Fibroblast of skin of scalp (primary cell): ENCODE measurements at regions not wholly inside any gene's neighbourhood (a gene's known extent, or its start where the extent isn't known, plus 50 kb on each side); places are given as distances from the start of the nearest gene placed in this dataset.

Experiments used
- DNase-seq: peaks from one replicate; pipeline ENCODE4 v3.0.0-alpha.2; 2013

DNA sequence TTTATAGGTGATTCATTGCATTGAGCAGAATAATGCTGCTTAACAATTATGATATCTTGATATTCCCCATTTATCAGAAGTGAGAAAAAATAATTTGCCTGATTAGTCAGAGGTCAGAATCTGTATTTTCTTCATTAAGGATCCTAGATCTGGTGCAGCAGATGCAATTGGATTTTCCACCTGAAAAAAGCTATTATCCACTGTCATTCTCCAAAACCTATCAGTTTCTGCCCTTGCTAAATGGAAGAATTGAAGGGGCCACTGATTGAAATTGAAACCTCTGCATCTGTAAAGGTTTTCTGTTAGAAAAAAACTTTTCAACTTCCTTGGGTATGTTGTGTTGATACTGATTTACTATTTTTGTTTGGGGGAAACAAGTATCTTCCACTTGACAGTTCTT, 636.0 kb upstream of the NDST4 start:
- DNase-seq: no peak

DNA sequence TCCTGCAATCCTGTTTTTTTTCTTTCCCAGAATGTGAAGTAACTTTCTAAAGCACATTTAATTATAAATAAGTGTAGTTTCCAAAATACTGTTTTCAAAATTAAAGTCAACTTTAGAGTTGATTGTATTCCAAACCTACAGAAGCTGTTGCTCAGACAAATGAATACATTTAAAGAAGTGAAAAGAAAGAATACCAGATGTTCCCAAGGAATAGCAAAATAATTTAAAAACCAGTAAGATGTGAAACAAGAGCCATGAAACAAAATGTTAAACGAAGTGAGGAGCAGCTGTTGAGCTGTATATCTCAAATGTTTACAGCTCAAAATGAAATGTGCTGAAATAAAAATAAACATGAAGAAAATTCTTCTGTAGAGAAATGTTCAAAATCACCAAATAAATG, 627.4 kb upstream of the NDST4 start:
- no peak for DNase-seq

DNA sequence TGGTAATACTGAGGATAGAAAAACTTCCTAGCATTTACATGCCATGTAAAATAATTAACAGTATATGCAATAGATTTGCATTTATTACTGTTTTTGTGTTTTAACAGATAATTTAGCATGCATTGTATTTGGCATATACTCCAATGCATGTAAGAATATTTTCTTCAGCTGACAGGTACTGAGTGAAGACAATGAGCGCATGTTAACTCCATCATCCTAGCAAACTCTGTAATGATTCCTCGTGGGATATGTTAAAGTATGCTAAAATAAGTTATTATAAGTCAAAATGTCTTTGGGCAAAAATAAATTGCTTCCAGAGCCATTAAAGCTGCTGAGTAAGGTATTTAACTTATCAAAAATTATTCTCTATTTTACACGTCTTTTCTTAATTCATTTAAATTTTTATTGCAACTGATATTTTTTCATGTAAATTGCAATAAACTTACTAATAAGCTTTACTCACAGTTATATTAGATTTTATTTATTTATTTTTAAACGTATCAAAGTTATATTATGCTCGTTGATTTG, 616.4 kb upstream of the NDST4 start:
- DNase-seq: no peak

DNA sequence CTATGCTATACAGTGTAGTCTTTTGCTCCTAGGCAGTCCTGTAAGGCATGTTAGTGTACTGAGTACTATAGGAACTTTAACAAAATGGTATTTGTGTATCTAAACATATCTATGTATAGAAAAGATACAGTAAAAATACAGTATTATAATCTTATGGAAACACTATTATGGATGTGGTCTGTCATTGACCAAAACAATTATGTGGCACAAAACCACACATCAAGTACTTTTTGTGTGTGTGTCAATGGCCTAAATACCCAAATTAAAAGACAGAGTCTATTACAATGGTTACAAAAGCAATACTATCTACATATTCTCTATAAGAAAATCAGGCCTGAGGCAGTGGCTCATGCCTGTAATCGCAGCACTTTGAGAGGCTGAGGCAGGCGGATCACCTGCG, 610.2 kb upstream of the NDST4 start:
- no peak for DNase-seq

DNA sequence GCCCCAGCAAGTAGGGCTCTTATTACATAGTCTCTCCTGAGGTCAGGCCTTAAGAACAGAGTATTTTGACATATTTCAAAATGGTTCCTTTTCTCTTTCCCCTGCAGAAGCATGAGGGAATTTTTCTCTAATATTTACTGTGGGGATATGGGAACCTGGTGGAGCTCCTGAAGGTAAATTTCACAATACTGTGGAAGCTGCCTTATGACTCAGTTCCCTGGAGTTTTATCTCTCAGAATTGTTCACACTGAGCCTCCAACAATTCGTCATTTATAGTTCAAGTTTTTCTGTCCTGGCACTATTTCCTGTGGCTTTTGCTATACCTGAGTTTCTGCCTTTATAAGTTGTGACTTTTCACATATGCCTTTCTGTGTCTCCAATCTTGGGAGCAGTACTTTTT, 607.2 kb upstream of the NDST4 start:
- no peak for DNase-seq

DNA sequence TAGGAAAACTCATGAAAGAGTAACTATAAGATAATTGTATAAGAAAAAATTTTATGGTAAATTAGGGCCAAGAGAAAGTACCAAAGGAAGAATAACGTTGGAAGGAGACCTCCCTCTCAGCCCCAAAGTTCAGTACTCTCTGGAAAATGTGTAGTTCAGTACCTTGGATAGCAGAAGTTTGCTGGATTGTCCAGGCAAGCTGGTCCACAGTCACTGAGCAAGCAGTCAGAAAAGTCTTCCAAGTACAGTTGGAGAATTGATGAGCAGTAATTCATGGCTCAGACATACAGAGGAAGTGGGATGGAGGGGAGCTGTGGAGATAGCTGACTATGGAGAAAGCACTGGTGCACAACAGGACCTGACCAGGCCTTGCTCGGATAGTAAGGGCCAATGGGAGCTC, 598.2 kb upstream of the NDST4 start:
- no peak for DNase-seq

DNA sequence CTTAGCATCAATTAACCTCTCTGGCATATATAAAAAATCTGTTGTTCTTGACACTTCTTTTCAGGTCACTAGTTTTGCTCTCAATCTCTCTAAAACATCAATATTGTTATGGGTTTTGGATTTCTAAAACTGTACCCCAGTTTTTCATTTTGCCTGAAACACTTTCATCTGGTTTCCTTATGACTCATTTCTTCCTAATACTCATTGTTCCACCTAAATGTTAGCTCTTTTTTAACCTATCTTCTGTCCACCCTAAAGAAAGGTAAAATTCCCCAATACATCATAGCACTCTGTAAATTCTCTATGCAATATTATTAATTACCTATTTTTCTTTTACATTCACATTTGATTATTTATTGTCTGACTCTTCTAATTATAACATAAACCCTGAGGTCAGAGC, 575.5 kb upstream of the NDST4 start:
- DNase-seq: no peak

DNA sequence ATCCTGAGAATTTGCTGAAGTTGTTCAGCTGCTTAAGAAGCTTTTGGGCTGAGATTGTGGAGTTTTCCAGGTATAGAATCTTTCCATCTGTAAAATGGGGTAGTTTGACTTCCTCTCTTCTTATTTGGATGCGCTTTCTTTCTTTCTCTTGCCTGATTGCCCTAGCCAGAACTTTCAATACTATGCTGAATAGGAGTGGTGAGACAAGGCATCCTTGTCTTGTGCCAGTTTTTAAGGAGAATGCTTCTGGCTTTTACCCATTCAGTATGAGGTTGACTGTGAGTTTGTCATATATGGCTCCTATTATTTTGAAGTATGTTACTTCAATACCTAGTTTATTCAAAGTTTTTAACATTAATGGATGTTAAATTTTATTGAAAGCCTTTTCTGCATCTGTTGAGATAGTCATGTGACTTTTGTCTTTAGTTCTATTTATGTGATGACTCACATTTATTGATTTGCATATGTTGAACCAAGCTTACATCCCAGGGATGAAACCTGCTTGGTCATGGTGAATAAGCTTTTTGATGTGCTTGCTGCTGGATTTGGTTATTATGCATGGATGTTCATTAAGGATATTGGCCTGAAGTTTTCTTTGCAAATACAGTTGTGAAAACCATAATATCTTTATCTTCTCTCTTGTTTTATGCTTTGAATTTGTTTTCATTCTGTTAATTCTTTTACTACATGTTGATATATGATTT, 573.8 kb upstream of the NDST4 start:
- DNase-seq: no peak

DNA sequence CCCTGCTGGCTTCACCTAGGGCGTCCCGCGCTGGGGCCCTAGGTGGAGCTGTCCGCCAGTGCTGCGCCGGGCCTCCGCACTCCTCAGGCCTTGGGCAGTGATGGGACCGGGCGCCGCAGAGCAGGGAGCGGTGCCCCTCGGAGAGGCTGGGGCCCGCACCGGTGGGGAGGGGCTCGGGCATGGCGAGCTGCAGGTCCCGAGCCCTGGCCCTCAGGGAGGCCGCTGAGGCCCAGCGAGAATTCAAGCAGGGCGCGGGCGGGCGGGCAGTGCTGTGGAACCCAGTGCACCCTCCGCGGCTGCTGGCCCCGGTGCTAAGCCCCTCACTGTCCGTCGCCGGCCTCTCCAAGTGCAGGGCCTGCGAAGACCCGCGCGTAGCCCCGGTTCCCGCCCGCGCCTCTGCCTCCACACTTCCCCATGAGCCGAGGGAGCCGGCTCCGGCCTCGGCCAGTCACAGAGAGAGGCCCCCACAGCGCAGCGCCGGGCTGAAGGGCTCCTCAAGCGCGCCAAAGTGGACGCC, 565.1 kb upstream of the NDST4 start:
- DNase-seq: no peak

DNA sequence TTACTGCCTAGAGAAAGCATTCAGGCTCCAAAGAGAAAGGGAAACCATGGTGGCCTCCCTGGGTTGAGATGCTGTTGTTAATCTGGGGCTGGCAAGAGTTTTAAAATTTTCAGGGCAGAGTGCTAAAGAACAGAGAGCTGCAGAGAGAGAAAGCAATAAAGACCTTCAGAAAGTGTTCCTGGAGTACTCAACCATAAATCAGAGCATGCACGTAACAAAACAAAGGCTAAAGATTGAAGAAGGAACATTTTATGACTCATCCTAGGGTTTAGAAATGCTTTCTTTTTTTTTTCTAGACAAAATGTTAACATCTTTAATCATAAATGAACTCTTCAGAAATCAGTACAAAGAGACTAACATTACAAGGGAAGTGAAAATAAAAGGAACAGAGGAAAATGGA, 562.3 kb upstream of the NDST4 start:
- no peak for DNase-seq

DNA sequence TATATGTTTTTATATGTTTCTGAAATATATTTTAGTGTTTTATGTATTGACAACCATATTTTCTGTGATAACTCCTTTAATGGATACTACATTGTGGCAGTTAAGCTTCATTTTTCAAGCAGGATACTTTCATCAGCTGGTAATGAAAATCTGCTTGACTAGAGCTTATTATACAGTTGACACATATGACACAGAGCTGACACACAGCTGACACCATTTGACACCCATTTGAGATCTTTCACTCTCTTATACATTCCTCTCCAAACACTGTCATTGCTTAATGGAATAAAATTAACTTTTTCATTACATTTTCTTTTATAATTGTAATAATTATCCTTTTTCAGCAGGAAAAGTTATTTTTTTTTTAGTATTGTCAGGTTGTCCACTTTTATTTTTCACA, 561.1 kb upstream of the NDST4 start:
- DNase-seq: no peak

DNA sequence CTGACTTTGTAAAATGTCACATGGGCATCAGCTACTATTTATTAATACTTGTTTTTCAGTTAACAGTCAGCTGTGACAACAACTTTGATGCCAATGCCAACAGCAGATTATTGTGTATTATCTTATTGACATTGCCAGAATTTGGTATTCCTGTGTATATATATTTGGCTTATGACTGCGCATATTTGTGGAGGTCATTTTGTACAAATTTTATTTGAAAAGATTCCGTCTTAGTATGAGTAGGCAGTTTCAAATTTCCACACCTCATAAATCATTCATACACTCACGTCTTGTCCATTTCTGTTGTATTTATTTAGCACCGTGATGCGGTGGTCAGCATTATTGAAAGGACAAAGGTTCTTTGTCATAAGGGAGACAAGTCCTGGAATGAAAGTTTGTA, 558.2 kb upstream of the NDST4 start:
- DNase-seq: no peak

DNA sequence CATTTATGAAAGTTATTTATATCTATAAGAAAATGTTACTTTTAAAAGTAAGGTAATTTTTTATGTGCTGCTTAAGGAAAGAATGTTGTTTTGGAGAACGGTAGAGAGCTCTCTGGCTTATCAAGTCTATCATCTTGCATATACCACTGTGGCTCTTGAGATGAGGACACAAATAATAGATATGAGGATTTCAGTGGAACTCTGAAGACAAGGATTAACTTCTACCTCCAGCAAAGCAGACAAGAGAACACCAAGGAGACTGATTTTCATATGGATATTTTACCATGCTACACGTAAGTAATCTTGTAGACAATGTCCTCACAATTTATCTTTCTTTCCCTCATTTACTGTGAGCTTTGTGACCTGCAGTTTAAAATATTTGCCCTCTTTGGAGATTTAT, 557.5 kb upstream of the NDST4 start:
- DNase-seq: no peak

DNA sequence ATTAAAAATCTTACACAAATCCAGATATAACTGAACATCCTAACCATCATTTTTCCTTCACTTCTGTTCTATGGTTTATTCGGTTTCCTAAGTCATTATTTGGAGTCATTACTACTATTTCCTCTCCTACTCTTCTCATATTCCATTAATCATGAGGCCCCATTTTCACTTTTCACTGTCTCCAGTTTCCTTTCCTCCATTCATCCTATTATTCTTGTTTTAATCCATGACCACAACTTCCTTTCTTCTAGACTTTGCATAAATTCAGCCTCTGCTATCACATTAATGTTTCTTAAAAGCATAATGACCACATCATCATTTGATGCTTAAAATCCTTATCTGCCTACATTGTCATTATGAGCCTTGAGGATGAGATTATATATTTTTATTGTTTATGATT, 555.0 kb upstream of the NDST4 start:
- no peak for DNase-seq

DNA sequence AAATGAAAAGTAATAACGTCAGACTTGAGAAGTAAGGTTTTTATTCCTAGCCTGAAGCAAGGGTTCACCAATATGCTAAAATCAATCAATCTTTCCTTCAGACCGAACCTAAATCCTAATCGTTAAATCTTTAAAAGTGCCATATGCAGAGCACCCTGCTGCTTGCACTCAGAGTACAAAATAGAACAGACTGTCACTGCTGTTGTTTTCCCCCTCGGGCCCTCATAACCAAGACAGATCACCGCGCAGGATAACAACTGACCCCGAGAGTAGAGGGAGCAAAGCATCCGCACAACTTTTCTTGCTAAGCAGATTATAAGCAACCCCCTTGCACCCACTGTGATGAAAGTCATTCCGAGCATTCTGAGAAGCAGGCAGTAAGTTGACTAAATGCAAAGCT, 550.9 kb upstream of the NDST4 start:
- DNase-seq: no peak

DNA sequence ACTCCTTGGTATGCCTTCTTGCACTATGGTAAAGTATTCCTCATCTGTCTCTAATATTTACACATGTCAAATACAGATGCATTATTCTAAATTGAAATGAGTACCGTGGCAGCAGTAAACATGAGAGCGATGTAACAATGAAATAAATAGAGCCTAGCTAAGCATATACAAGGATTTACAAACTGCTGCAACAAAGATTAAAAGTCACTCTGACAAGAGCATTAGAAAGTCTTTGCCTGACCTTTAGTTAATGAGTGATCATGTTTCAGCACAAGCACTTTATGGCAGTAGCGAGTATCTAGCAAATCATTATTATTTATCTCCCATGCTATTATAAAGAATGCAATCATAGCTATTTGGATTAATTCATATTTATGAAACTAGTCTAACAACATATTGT, 547.0 kb upstream of the NDST4 start:
- DNase-seq: no peak

DNA sequence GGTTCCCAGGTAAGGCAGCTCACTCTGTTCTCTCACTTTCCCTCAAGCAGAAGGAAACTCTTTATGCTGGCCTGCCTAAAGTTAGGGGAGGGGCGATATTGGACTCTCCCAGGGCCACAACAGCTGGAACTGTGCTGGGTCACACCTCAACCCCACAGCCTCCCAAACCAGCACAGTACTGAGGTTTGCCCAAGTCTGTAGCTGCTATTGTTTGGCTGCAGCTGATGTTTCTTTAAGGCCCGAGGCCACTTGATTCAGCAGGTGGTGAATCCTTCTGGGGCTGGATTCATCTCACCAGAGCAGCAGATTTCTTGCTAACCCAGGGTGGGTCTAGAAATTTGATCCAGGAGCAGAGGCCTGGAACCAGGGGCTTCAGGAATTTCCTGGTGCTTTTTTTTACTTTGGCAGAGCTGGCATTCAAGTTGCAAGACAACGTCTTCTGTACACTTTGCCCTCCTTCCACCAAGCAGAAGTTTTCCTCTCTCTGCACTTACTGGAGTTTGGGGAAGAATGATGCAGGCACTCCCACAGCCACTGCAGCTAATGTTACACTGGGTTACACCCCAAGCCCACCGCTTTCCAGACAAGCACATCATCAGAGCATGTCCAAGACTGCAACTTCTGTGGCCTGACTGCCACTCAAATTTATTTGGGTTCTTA, 544.7 kb upstream of the NDST4 start:
- no peak for DNase-seq

DNA sequence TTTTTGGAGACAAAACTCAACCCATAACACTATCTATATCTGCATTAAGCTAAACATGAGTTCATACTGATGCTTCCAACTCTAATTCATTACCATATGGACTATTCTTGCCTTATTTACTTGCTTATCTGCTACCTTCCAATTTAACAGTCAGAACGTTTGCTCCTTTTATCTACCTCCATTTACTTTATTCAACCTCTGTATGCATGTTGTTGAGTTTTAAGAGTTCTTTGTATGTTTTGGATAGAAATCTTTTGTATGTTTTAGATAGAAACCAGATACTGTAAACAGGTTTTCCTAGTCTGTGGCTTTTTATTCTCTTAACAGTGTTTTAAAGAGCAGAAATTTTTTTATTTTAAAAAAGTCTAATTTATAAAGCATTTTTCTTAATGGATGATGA, 542.2 kb upstream of the NDST4 start:
- DNase-seq: no peak

DNA sequence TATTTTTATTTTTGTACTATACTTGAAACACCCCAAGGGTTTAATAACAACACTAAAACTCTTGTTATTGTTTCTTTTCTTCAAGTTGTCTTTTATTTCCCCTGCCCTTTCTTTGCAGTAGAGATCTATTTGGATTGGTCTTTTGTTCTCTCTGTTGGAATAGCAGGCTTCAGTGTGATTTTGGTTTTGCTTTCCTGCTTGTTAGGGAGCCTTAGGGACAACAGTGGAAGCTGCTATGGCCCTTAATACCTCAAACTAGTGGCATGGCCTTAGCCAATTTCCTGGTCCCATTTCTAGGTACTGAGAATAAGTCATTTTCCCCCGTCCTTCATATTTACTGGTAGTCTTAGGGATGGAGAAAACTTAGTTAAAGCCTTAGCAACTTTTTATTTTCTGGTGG, 535.4 kb upstream of the NDST4 start:
- DNase-seq: no peak

DNA sequence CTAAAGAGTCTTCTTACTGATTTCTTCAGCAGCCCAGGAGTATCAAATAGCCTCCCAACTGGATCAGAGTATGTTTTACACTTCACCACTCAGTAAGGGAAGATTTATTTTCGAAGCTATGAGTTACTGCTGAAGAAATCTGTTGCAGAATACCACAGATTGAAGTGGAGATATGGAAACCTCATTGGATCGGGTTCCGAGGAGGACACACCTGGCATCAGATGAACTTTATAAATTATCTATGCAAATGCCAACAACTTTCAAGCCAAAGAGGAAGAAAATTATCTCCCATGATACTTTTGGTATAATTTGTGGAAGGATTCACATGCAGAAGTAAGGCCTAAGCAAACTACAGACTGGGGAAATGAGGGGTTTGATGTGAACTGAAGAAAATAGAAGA, 515.9 kb upstream of the NDST4 start:
- DNase-seq: no peak

DNA sequence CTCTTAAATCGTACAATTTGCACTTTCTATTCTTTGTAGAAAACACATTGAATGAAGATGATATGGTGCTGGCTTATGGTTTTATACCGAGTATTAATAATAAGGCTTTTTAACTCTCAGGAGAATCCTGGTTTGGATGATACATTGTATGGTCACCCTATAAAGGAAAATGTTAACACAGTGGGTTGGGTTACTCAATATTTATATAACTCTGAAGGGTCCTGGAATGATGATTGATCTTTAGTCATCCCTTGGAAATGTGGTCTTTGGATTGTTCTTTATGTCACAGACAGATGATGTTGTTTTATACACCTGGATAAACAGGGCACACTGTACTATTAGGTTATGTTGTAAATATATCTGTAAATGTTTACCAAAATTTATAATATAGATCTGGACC, 496.2 kb upstream of the NDST4 start:
- no peak for DNase-seq

DNA sequence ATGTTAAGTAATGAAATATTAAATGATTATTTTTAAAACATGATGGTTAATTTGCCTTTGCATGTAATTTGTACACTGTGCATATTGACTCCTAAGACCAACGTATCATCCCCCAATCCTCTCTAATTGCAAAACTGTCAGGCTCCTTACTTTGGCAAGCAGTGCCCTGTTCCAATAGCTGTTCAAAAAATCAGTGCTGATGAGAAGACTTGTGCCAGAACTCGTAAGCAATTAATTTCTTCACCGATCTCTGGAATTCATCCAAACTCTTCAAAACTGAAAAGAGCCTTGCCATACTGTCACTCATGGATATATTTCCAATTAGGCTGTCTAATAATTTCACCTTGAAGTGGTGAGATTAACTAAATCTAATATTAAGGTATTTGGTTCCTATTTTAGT, 493.9 kb upstream of the NDST4 start:
- no peak for DNase-seq

DNA sequence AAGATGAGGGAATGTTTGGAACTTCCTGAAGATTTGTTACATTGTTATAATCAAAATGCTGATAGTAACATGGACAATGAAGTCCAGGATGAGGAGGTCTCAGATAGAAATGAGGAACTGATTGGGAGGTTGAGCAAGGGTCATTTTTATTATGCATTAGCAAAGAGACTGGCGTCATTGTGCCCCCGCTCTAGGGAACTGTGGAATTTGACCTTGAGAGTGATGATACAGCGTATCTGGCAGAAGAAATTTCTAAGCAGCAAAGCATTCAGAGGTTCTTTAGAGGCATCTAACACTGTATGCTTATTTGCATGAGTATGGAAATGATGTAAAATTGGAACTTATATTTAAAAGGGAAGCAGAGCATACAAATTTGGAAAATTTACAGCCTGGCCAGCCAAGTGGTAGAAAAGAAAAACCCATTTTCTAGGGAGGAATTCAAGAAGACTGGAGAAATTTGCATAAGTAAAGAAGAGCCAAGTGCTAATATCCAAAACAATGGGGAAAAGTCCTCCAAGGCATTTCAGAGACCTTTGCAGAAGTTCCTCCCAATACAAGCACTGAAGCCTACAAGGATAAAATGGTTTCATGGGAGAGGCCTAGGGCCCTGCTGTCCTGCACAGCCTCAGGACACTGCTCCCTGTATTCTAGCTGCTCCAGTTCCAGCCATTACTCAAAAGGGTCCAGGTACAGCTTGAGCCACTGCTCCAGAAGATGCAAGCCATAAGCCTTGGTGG, 483.0 kb upstream of the NDST4 start:
- no peak for DNase-seq

DNA sequence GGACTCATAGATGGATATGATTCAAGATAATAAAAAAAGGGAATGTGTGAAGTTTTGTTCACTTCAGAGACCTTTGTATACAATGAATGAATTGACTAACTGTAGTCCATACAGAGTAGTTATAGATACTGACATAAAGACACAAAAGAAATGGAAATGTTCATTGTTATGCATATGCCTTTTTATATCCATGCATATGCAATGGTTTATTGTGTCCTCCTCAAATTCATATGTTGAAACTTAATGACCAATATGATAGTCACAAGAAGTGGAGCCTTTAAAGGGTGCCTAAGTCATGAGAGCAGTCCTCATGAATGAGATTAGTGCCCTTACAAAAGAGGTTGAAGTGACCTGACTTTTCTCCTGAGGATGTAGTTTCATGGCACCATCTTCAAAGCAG, 467.5 kb upstream of the NDST4 start:
- DNase-seq: no peak
